ENCODE measurements at regions not wholly inside any gene's neighbourhood (a gene's known extent, or its start where the extent isn't known, plus 50 kb on each side); places are given as distances from the start of the nearest gene placed in this dataset.

- TF ChIP-seq, protein P1, sequence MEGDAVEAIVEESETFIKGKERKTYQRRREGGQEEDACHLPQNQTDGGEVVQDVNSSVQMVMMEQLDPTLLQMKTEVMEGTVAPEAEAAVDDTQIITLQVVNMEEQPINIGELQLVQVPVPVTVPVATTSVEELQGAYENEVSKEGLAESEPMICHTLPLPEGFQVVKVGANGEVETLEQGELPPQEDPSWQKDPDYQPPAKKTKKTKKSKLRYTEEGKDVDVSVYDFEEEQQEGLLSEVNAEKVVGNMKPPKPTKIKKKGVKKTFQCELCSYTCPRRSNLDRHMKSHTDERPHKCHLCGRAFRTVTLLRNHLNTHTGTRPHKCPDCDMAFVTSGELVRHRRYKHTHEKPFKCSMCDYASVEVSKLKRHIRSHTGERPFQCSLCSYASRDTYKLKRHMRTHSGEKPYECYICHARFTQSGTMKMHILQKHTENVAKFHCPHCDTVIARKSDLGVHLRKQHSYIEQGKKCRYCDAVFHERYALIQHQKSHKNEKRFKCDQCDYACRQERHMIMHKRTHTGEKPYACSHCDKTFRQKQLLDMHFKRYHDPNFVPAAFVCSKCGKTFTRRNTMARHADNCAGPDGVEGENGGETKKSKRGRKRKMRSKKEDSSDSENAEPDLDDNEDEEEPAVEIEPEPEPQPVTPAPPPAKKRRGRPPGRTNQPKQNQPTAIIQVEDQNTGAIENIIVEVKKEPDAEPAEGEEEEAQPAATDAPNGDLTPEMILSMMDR (IDR thresholded peaks at IDR 0.05), result no peak
- no peak for TF ChIP-seq POLR2AphosphoS5 (IDR thresholded peaks at IDR 0.05)
Observed at GRCh38 chr6:165718491-165718891, 55.5 kb upstream of the PDE10A start.

All from prostate gland (tissue), 2 donors.